Neutrophil (primary cell): ENCODE measurements at regions not wholly inside any gene's neighbourhood (a gene's known extent, or its start where the extent isn't known, plus 50 kb on each side); places are given as distances from the start of the nearest gene placed in this dataset.

ENCODE experiments used
- H3K27ac ChIP-seq: fragments of 200-600 bp; sonication (generic); 2 replicates; pipeline ENCODE4 v1.5.1; 2016; ENCODE audit warnings: mild to moderate bottlenecking, moderate library complexity
- H3K27me3 ChIP-seq: fragments of 200-600 bp; sonication (generic); 2 replicates; pipeline ENCODE4 v1.6.0; 2016; ENCODE audit warnings: mild to moderate bottlenecking
- H3K36me3 ChIP-seq: fragments of 200-600 bp; sonication (generic); 2 replicates; pipeline ENCODE4 v1.5.1; 2017
- H3K4me1 ChIP-seq, 2 experiments: fragments of 200-600 bp in 1 of 2; sonication (generic) in 1 of 2; 1 replicate in 1 of 2; 2 replicates in 1 of 2; pipeline versions ENCODE4 v1.5.1 to v1.6.1; 2013 to 2016; ENCODE audit warnings: low read depth in 1 of 2, low read length in 1 of 2, mild to moderate bottlenecking in 1 of 2, moderate library complexity in 1 of 2; ENCODE audit not compliant: control insufficient read depth in 1 of 2, insufficient read depth in 1 of 2
- H3K4me3 ChIP-seq, 2 experiments: fragments of 200-600 bp in 1 of 2; sonication (generic) in 1 of 2; 1 replicate in 1 of 2; 2 replicates in 1 of 2; pipeline ENCODE4 v1.5.1; 2013 to 2016; ENCODE audit warnings: low read depth in 1 of 2, low read length in 1 of 2, mild to moderate bottlenecking in 1 of 2, moderate library complexity in 1 of 2
- H3K9me3 ChIP-seq: fragments of 200-600 bp; sonication (generic); 2 replicates; pipeline ENCODE4 v1.5.1; 2016
- TF ChIP-seq, protein P1 (sequence below): fragments of 200-600 bp; sonication (generic); IDR thresholded peaks from 2 replicates; pipeline ENCODE4 v1.5.1; 2016; ENCODE audit warnings: antibody characterized with exemption

DNA sequence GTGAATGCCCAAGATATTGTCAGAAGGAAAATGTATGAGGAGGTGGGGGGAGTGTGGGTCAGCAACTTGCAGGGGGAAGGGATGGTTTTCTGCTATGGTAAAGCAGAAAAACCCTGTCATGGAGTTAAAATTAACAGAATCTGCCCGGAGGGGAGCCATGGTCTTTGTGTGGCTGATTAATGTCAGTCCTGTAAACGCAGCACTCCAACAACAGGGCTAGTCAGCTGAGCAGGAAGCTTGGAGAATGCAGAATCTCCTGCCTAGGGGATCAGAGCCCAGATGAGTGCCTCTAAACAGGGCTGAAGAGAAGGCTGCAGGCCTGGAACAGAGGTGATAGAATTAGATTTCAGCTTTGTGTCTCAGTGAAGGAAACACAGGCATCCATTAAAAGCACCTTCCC is 140.9 kb upstream of the MTNR1B start:
- TF ChIP-seq, protein P1, sequence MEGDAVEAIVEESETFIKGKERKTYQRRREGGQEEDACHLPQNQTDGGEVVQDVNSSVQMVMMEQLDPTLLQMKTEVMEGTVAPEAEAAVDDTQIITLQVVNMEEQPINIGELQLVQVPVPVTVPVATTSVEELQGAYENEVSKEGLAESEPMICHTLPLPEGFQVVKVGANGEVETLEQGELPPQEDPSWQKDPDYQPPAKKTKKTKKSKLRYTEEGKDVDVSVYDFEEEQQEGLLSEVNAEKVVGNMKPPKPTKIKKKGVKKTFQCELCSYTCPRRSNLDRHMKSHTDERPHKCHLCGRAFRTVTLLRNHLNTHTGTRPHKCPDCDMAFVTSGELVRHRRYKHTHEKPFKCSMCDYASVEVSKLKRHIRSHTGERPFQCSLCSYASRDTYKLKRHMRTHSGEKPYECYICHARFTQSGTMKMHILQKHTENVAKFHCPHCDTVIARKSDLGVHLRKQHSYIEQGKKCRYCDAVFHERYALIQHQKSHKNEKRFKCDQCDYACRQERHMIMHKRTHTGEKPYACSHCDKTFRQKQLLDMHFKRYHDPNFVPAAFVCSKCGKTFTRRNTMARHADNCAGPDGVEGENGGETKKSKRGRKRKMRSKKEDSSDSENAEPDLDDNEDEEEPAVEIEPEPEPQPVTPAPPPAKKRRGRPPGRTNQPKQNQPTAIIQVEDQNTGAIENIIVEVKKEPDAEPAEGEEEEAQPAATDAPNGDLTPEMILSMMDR: no peak

DNA sequence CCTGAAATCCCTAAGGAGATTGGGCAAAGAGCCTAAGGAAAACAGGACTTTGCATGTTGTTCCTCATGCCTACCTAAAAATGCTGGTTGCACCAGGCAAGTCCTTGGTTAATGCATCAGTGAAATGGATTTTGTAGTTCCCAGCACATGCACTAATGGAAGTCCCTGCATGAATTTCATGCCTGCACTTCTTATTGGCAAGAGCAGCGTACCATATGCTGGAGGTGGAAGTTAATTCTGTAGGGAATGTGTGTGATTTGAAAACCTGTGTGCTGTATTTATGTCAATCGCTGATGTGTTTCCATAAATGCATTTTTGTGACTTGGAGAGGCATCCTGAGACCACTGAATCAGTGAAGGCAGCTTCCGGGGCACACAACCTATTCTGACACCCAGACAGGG is 140.3 kb upstream of the MTNR1B start:
- H3K36me3 ChIP-seq: no peaks in the 10 kb centered on the region
- no peaks in the 10 kb centered on the region for H3K4me1 ChIP-seq
- H3K4me3 ChIP-seq: no peak overlapping the region
- no peaks in the 10 kb centered on the region for H3K27me3 ChIP-seq
- TF ChIP-seq, protein P1: no peak
- no peaks in the 10 kb centered on the region for H3K9me3 ChIP-seq
- H3K27ac ChIP-seq: no peak overlapping the region

More for the DNA sequence above, 140.9 kb upstream of the MTNR1B start:
- no peaks in the 10 kb centered on the region for H3K9me3 ChIP-seq
- H3K36me3 ChIP-seq: no peaks in the 10 kb centered on the region
- no peak overlapping the region for H3K27ac ChIP-seq
- H3K4me3 ChIP-seq: no peak overlapping the region
- H3K4me1 ChIP-seq: no peaks in the 10 kb centered on the region
- H3K27me3 ChIP-seq: no peaks in the 10 kb centered on the region

DNA sequence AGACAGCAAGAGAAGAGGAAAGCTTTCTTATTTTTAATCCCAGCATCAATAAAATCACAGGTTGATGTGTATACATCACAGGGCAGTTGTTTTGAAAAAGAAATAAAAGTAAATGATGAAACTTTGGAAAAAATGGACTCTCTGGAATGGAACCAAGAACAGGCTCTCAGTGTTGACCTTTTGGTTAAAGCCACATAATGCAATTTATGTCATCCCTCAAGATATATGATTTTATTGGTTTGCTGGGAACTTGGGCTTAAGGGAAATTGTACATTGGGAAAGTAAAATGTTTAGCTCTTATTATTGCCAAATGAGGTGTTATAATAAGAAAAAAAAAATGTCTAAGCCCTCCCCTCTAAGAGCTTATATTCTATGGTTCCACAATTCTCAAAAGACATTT is 139.8 kb upstream of the MTNR1B start:
- H3K4me1 ChIP-seq: no peaks in the 10 kb centered on the region
- no peaks in the 10 kb centered on the region for H3K27me3 ChIP-seq
- no peaks in the 10 kb centered on the region for H3K36me3 ChIP-seq
- no peak overlapping the region for H3K4me3 ChIP-seq
- H3K27ac ChIP-seq: no peak overlapping the region
- TF ChIP-seq, protein P1: no peak
- no peaks in the 10 kb centered on the region for H3K9me3 ChIP-seq

DNA sequence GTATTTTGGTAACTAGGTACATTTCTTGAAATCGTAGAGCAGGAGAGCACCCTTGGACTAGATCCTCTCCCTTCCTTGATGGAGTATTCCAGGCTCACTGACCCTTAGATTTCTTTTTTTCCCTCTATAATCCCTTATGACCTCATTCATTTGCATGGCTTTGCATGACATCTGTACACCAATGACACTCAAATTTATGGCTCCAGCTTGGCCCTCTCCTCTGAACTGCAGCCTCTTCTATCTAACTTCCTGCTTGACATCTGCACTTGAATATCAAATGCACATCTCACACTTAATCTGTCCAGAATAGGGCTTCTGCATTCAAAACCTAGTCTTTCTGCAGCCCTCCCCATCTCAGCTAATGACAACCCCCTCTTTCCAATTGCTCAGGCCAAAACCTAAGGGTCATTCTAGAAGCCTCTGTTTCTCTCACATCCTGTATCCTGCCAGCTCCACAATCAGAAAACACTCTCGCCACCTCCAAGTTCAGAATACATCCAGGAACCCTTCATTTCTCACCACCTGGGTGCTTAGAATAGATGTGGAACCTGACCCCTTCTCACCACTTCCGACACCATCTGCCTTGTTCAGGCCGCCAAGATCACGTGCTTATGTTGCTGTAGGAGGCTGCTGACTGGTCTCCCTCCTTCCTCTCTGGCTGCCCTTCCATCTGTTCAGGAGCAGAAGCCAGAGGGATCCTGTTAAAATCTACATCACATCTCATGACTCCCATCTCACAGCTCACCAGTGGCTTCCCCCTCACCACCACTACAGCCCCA is 138.9 kb upstream of the MTNR1B start:
- H3K27me3 ChIP-seq: no peaks in the 10 kb centered on the region
- no peaks in the 10 kb centered on the region for H3K36me3 ChIP-seq
- H3K9me3 ChIP-seq: no peaks in the 10 kb centered on the region
- H3K27ac ChIP-seq: no peak overlapping the region
- TF ChIP-seq, protein P1: no peak
- no peak overlapping the region for H3K4me3 ChIP-seq
- H3K4me1 ChIP-seq: no peaks in the 10 kb centered on the region

DNA sequence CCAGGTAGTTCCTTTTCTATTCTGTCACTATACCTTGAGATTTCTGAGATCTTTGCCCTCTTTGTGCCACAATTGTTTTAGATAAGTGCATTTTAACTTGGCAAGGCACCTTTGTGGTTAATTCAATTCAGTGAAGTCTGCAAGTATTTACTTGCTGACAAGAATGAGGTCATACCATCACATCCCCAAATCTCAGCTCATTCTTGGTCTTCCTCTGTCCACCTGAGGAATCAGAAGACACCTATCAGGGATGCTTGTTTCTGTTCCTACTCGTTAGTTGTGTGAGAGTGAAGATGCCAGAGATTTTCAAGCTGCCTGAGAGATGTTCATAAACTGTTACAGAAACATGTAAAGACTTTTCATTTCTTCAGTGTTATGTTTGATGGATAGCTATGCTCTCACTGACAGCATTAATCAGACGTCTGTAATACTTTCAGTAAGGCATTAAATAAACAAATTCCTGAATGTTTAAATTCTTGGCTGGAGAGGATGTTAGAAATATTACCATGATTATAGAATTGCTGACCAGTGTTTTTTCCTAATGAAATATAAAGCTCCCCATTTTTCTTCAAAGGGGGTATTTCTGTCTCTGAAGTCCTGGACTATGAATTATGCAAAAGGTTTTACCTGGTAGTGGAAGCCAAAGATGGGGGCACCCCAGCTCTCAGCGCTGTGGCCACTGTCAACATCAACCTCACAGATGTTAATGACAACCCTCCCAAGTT is 135.0 kb upstream of the MTNR1B start:
- Histone ChIP-seq H3K27me3 (no peaks in the 10 kb centered on the region), H3K9me3 (no peaks in the 10 kb centered on the region), H3K36me3 (no peaks in the 10 kb centered on the region), H3K4me1 (no peaks in the 10 kb centered on the region), H3K27ac (no peak overlapping the region), H3K4me3 (no peak overlapping the region)
- TF ChIP-seq, protein P1: no peak
